ENCODE measurements at regions not wholly inside any gene's neighbourhood (a gene's known extent, or its start where the extent isn't known, plus 50 kb on each side); places are given as distances from the start of the nearest gene placed in this dataset.

DNA sequence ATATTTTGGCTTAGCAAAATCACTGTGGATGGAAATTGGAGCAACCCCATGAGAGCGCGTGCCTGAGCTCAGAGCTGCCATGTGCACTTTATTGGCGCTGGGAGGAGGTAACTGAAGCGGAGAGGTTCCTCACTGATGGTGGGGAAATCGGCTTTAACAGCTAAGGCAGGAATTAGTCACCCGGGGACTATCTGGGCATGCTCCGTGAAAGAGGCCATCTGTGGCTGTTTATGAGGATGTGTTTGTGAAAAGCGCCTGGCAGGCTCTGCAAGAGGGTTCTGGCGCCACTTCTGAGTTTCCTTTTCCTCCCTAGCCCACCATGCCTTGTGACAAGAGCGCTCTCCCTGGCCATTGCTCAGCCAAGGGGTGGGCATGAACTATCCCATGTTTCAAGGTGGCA, 815.6 kb downstream of the UQCRFS1 start:
- H3K9me3 ChIP-seq, result no peaks in the 10 kb centered on the region
- no peaks in the 10 kb centered on the region for H3K27me3 ChIP-seq (replicated peaks; ENCODE audit: insufficient read depth)
- no peaks in the 10 kb centered on the region for H3K36me3 ChIP-seq
- DNase-seq (ENCODE audit: low spot score) (no peak), ATAC-seq (ENCODE audit: insufficient number of reproducible peaks, low FRiP score, low read depth) (no peak)
- no peak overlapping the region for H3K4me3 ChIP-seq
- TF ChIP-seq, protein P1, sequence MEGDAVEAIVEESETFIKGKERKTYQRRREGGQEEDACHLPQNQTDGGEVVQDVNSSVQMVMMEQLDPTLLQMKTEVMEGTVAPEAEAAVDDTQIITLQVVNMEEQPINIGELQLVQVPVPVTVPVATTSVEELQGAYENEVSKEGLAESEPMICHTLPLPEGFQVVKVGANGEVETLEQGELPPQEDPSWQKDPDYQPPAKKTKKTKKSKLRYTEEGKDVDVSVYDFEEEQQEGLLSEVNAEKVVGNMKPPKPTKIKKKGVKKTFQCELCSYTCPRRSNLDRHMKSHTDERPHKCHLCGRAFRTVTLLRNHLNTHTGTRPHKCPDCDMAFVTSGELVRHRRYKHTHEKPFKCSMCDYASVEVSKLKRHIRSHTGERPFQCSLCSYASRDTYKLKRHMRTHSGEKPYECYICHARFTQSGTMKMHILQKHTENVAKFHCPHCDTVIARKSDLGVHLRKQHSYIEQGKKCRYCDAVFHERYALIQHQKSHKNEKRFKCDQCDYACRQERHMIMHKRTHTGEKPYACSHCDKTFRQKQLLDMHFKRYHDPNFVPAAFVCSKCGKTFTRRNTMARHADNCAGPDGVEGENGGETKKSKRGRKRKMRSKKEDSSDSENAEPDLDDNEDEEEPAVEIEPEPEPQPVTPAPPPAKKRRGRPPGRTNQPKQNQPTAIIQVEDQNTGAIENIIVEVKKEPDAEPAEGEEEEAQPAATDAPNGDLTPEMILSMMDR (IDR thresholded peaks at IDR 0.05), result no peak
- no peaks in the 10 kb centered on the region for H3K4me1 ChIP-seq (ENCODE audit: control insufficient read depth in 1 of 2, low read depth in 2 of 2)
- no peak overlapping the region for H3K27ac ChIP-seq

DNA sequence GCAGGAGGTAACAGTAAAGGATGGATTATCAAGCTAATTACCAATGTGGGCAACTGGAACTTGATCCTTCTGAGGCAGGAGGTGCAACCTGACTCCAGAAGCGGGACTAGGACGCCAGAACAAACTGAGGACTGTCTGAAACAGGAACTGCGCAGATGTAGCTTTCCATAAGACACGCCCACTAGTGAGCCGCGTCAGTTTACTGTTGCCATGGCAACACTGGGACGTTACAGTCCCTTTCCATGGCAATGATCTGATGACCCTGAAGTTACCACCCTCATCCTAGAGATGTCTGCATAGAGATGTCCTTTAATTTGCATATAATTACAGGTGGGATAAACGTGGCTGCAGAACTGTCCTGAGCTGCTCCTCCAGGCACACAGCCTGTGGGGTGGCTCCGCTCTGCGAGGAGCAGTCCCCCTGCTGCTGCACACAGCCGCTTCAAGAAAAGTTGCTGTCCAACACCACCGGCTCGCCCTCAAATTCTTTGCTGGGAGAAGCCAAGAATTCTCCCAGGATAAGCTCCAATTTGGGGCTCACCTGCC, 816.6 kb downstream of the UQCRFS1 start:
- DNase-seq (ENCODE audit: low spot score) (no peak), ATAC-seq (ENCODE audit: insufficient number of reproducible peaks, low FRiP score, low read depth) (no peak)
- H3K36me3 ChIP-seq, result no peaks in the 10 kb centered on the region
- H3K9me3 ChIP-seq, result no peaks in the 10 kb centered on the region
- H3K4me3 ChIP-seq, result no peak overlapping the region
- H3K4me1 ChIP-seq (ENCODE audit: control insufficient read depth in 1 of 2, low read depth in 2 of 2), result no peaks in the 10 kb centered on the region
- no peak overlapping the region for H3K27ac ChIP-seq
- TF ChIP-seq, protein P1 (IDR thresholded peaks at IDR 0.05), result no peak
- H3K27me3 ChIP-seq (replicated peaks; ENCODE audit: insufficient read depth), result no peaks in the 10 kb centered on the region

GRCh38 chr19:28394725-28395124, 818.2 kb downstream of the UQCRFS1 start:
- no peaks in the 10 kb centered on the region for H3K36me3 ChIP-seq
- no peaks in the 10 kb centered on the region for H3K9me3 ChIP-seq
- no peak overlapping the region for H3K27ac ChIP-seq
- no peak overlapping the region for H3K4me3 ChIP-seq
- no peak for ATAC-seq (ENCODE audit: insufficient number of reproducible peaks, low FRiP score, low read depth)
- no peaks in the 10 kb centered on the region for H3K4me1 ChIP-seq (ENCODE audit: control insufficient read depth in 1 of 2, low read depth in 2 of 2)
- no peaks in the 10 kb centered on the region for H3K27me3 ChIP-seq (replicated peaks; ENCODE audit: insufficient read depth)
- TF ChIP-seq, protein P1 (IDR thresholded peaks at IDR 0.05), result no peak
- DNase-seq (ENCODE audit: low spot score), result no peak

- ATAC-seq (ENCODE audit: insufficient number of reproducible peaks, low FRiP score, low read depth) (no peak), DNase-seq (ENCODE audit: low spot score) (no peak)
- no peaks in the 10 kb centered on the region for H3K36me3 ChIP-seq
- H3K9me3 ChIP-seq, result no peaks in the 10 kb centered on the region
- no peaks in the 10 kb centered on the region for H3K27me3 ChIP-seq (replicated peaks; ENCODE audit: insufficient read depth)
- no peak overlapping the region for H3K4me3 ChIP-seq
- no peaks in the 10 kb centered on the region for H3K4me1 ChIP-seq (ENCODE audit: control insufficient read depth in 1 of 2, low read depth in 2 of 2)
- TF ChIP-seq, protein P1 (IDR thresholded peaks at IDR 0.05), result no peak
- no peak overlapping the region for H3K27ac ChIP-seq
These were observed 819.2 kb downstream of the UQCRFS1 start for GRCh38 chr19:28393574-28394336.

- no peak overlapping the region for H3K27ac ChIP-seq
- no peak for ATAC-seq (ENCODE audit: insufficient number of reproducible peaks, low FRiP score, low read depth)
- H3K36me3 ChIP-seq, result no peaks in the 10 kb centered on the region
- no peak overlapping the region for H3K4me3 ChIP-seq
- TF ChIP-seq, protein P1 (IDR thresholded peaks at IDR 0.05), result no peak
- DNase-seq (ENCODE audit: low spot score), result no peak
- H3K9me3 ChIP-seq, result no peaks in the 10 kb centered on the region
- H3K4me1 ChIP-seq (ENCODE audit: control insufficient read depth in 1 of 2, low read depth in 2 of 2), result no peaks in the 10 kb centered on the region
- H3K27me3 ChIP-seq (replicated peaks; ENCODE audit: insufficient read depth), result no peaks in the 10 kb centered on the region
These were observed 824.0 kb downstream of the UQCRFS1 start for GRCh38 chr19:28388988-28389387.
